22Rv1 (cell line): ENCODE measurements at regions not wholly inside any gene's neighbourhood (a gene's known extent, or its start where the extent isn't known, plus 50 kb on each side); places are given as distances from the start of the nearest gene placed in this dataset.

Experiments used
- CTCF ChIP-seq: fragments of 450-650 bp; IDR thresholded peaks from 2 replicates; pipeline ENCODE4 v1.5.1; 2017; ENCODE audit warnings: mild to moderate bottlenecking
- ZFX ChIP-seq: fragments of 450-650 bp; IDR thresholded peaks from 2 replicates; pipeline ENCODE4 v1.6.1; 2017; ENCODE audit warnings: antibody characterized with exemption, borderline replicate concordance

DNA sequence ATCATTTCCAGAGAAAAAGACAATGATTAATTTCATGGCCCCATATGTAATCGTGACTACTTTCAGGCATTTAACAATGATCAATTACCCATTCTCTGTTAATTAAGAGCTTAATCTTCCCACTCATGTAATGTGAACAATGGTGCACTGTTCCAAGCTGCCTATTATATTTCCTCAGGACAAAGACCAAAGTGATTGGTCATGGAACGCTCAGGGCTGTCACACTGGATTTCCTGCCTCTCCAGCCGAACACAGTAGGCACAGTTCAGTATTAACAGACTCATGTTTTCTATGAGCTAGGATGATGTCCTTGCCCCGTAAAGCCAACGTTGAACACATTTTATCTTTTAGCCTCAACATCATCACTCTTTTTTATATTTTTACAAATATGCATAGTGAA lies 142.7 kb upstream of the FZD8 start:
- TF ChIP-seq CTCF (no peak), ZFX (no peak)
